OCI-LY1 (cell line): ENCODE measurements at regions not wholly inside any gene's neighbourhood (a gene's known extent, or its start where the extent isn't known, plus 50 kb on each side); places are given as distances from the start of the nearest gene placed in this dataset.

Experiments
- H2AFZ ChIP-seq: fragments of 200-600 bp; sonication (generic), shearing (Covaris generic); 2 replicates; pipeline ENCODE4 v1.6.0; 2014; ENCODE audit warnings: antibody characterized with exemption, mild to moderate bottlenecking, low read length
- H3F3A ChIP-seq: fragments of 200-600 bp; sonication (generic), shearing (Covaris generic); 2 replicates; pipeline ENCODE4 v1.6.0; 2014; ENCODE audit warnings: mild to moderate bottlenecking, antibody characterized with exemption, low read length, moderate library complexity; ENCODE audit not compliant: insufficient read depth
- H3K27ac ChIP-seq: fragments of 200-600 bp; sonication (generic); 2 replicates; pipeline ENCODE4 v1.5.1; 2014; ENCODE audit warnings: low read length, mixed run types, mild to moderate bottlenecking, low read depth; ENCODE audit not compliant: poor library complexity, severe bottlenecking
- H3K27me3 ChIP-seq: fragments of 200-600 bp; sonication (generic); 2 replicates; pipeline ENCODE4 v1.6.0; 2014; ENCODE audit warnings: antibody characterized with exemption, mild to moderate bottlenecking, low read length, moderate library complexity; ENCODE audit not compliant: insufficient read depth
- H3K36me3 ChIP-seq: fragments of 200-600 bp; sonication (generic); 2 replicates; pipeline ENCODE4 v1.6.1; 2014; ENCODE audit warnings: mild to moderate bottlenecking, antibody characterized with exemption, low read length, moderate library complexity, mixed read lengths; ENCODE audit not compliant: insufficient read depth
- H3K4me1 ChIP-seq: fragments of 200-600 bp; sonication (generic); 2 replicates; pipeline ENCODE4 v1.5.1; 2014; ENCODE audit warnings: mild to moderate bottlenecking, low read length, moderate library complexity; ENCODE audit not compliant: insufficient read depth, severe bottlenecking
- H3K4me2 ChIP-seq: fragments of 200-600 bp; sonication (generic), shearing (Covaris generic); 2 replicates; pipeline ENCODE4 v1.6.1; 2014; ENCODE audit warnings: low read length
- H3K4me3 ChIP-seq: fragments of 200-600 bp; sonication (generic); 2 replicates; pipeline ENCODE4 v1.5.1; 2014; ENCODE audit warnings: low read length, low read depth, mild to moderate bottlenecking, mixed read lengths; ENCODE audit not compliant: poor library complexity, severe bottlenecking
- H3K79me2 ChIP-seq: fragments of 200-600 bp; shearing (Covaris generic); 2 replicates; pipeline ENCODE4 v1.6.1; 2016; ENCODE audit warnings: mixed run types, low read length, mixed read lengths; ENCODE audit not compliant: insufficient read depth
- H3K9ac ChIP-seq: fragments of 200-600 bp; sonication (generic), shearing (Covaris generic); 2 replicates; pipeline ENCODE4 v1.6.1; 2014; ENCODE audit warnings: mild to moderate bottlenecking, low read length, mixed read lengths
- H3K9me2 ChIP-seq: fragments of 200-600 bp; sonication (generic), shearing (Covaris generic); 2 replicates; pipeline ENCODE4 v1.6.1; 2014; ENCODE audit warnings: low read depth, mild to moderate bottlenecking, low read length, mixed read lengths
- H3K9me3 ChIP-seq: fragments of 200-600 bp; shearing (Covaris generic); 2 replicates; pipeline ENCODE4 v1.6.1; 2014; ENCODE audit warnings: low read length, mixed read lengths
- H4K20me1 ChIP-seq: fragments of 200-600 bp; sonication (generic), shearing (Covaris generic); 2 replicates; pipeline ENCODE4 v1.6.0; 2016; ENCODE audit warnings: mild to moderate bottlenecking, low read length; ENCODE audit not compliant: insufficient read depth
- CTCF ChIP-seq: fragments of 200-600 bp; sonication (generic), shearing (Covaris generic); IDR thresholded peaks from 2 replicates; pipeline ENCODE4 v1.5.1; 2017; ENCODE audit warnings: mild to moderate bottlenecking, antibody characterized with exemption, low read length, moderate library complexity, mixed read lengths
- EZH2 ChIP-seq: fragments of 200-600 bp; sonication (generic), shearing (Covaris generic); IDR thresholded peaks from 2 replicates; pipeline ENCODE4 v1.8.0; 2017; ENCODE audit warnings: borderline replicate concordance, mixed run types, mild to moderate bottlenecking, antibody characterized with exemption, low read length, moderate library complexity, mixed read lengths

- Histone ChIP-seq H3K36me3 (no peaks in the 10 kb centered on the region), H3K79me2 (no peaks in the 10 kb centered on the region), H3F3A (no peaks in the 10 kb centered on the region), H3K9me3 (no peaks in the 10 kb centered on the region), H3K4me1 (no peaks in the 10 kb centered on the region), H2AFZ (no peak overlapping the region), H3K9ac (no peak overlapping the region), H4K20me1 (no peaks in the 10 kb centered on the region), H3K4me3 (no peak overlapping the region), H3K27me3 (no peaks in the 10 kb centered on the region; the same call in 1 of the 2 replicates), H3K4me2 (no peak overlapping the region), H3K9me2 (no peaks in the 10 kb centered on the region), H3K27ac (no peak overlapping the region)
- TF ChIP-seq EZH2: no peak
- TF ChIP-seq CTCF: no peak
These were observed 673.0 kb upstream of the AUTS2 start for GRCh38 chr7:68925241-68925640.

- no peak overlapping the region for H3K27ac ChIP-seq
- H3K4me1 ChIP-seq: no peaks in the 10 kb centered on the region
- no peaks in the 10 kb centered on the region for H3F3A ChIP-seq
- no peak overlapping the region for H3K9ac ChIP-seq
- H3K9me2 ChIP-seq: no peaks in the 10 kb centered on the region
- no peak overlapping the region for H3K4me2 ChIP-seq
- no peak overlapping the region for H3K4me3 ChIP-seq
- H2AFZ ChIP-seq: no peak overlapping the region
- no peaks in the 10 kb centered on the region for H4K20me1 ChIP-seq
- no peaks in the 10 kb centered on the region; the same call in 1 of the 2 replicates for H3K27me3 ChIP-seq
- no peaks in the 10 kb centered on the region for H3K36me3 ChIP-seq
- H3K9me3 ChIP-seq: no peaks in the 10 kb centered on the region; the same call in 1 of the 2 replicates
- no peaks in the 10 kb centered on the region for H3K79me2 ChIP-seq
- TF ChIP-seq EZH2 (no peak), CTCF (no peak)
These were observed 668.5 kb upstream of the AUTS2 start for GRCh38 chr7:68929781-68930261.

- Histone ChIP-seq H3K4me3 (no peak overlapping the region), H4K20me1 (no peaks in the 10 kb centered on the region), H3K4me1 (no peaks in the 10 kb centered on the region), H3K36me3 (no peaks in the 10 kb centered on the region), H2AFZ (no peak overlapping the region), H3K79me2 (no peaks in the 10 kb centered on the region), H3K9me2 (no peaks in the 10 kb centered on the region), H3K27me3 (no peaks in the 10 kb centered on the region), H3K4me2 (no peak overlapping the region), H3F3A (no peaks in the 10 kb centered on the region), H3K27ac (no peak overlapping the region), H3K9me3 (no peaks in the 10 kb centered on the region; the same call in 1 of the 2 replicates), H3K9ac (no peak overlapping the region)
- TF ChIP-seq CTCF: no peak
- TF ChIP-seq EZH2: no peak
These were observed 661.7 kb upstream of the AUTS2 start for GRCh38 chr7:68936471-68937035.
